NCI-H146 treated with DMSO at 0.1 percent for 48 hours (cell line): ENCODE measurements at regions not wholly inside any gene's neighbourhood (a gene's known extent, or its start where the extent isn't known, plus 50 kb on each side); places are given as distances from the start of the nearest gene placed in this dataset.
"Not testable (repeated sequence)": the region's sequence is repeated elsewhere in the genome, so short reads cannot be mapped to it uniquely, and the experiment has no call there.

Experiments used
- DNase-seq: peaks from one replicate; lab custom pipeline; 2025; ENCODE audit not compliant: unreplicated experiment; lab: John Stamatoyannopoulos, UW

GRCh38 chr4:123599061-123599919 lies 202.7 kb downstream of the SPRY1 start:
- DNase-seq, result no peak

- peak; percentile 49 for DNase-seq
Measured at GRCh38 chr4:123599920-123600810, 203.6 kb downstream of the SPRY1 start.

- no peak for DNase-seq
Measured at GRCh38 chr4:123600987-123601904, 204.7 kb downstream of the SPRY1 start.

- DNase-seq, result no peak
Measured at GRCh38 chr4:123602007-123602406, 205.4 kb downstream of the SPRY1 start.

- no peak for DNase-seq
Measured at GRCh38 chr4:123603165-123603564, 206.6 kb downstream of the SPRY1 start.

- DNase-seq, result not testable (repeated sequence)
Measured at GRCh38 chr4:123605797-123606196, 209.2 kb downstream of the SPRY1 start.

GRCh38 chr4:123606336-123606735 lies 209.7 kb downstream of the SPRY1 start:
- DNase-seq, result no peak

- no peak for DNase-seq
Measured at GRCh38 chr4:123606946-123607542, 210.4 kb downstream of the SPRY1 start.

GRCh38 chr4:123609829-123610228 lies 213.2 kb downstream of the SPRY1 start:
- DNase-seq, result no peak

GRCh38 chr4:123613586-123614344 lies 217.2 kb downstream of the SPRY1 start:
- no peak for DNase-seq

- no peak for DNase-seq
Measured at GRCh38 chr4:123615901-123616300, 219.3 kb downstream of the SPRY1 start.

- DNase-seq, result peak; percentile 81
Measured at GRCh38 chr4:123616951-123617461, 220.4 kb downstream of the SPRY1 start.

GRCh38 chr4:123617791-123618190 lies 221.2 kb downstream of the SPRY1 start:
- no peak for DNase-seq

GRCh38 chr4:123618606-123619005 lies 222.0 kb downstream of the SPRY1 start:
- no peak for DNase-seq

- DNase-seq, result no peak
Measured at GRCh38 chr4:123619326-123619725, 222.7 kb downstream of the SPRY1 start.

- no peak for DNase-seq
Measured at GRCh38 chr4:123619895-123620294, 223.3 kb downstream of the SPRY1 start.

- no peak for DNase-seq
Measured at GRCh38 chr4:123621072-123621705, 224.6 kb downstream of the SPRY1 start.

GRCh38 chr4:123622572-123622971 lies 226.0 kb downstream of the SPRY1 start:
- DNase-seq, result no peak

GRCh38 chr4:123623611-123624010 lies 227.0 kb downstream of the SPRY1 start:
- no peak for DNase-seq
